ENCODE measurements at regions not wholly inside any gene's neighbourhood (a gene's known extent, or its start where the extent isn't known, plus 50 kb on each side); places are given as distances from the start of the nearest gene placed in this dataset.
"Not testable (repeated sequence)": the region's sequence is repeated elsewhere in the genome, so short reads cannot be mapped to it uniquely, and the experiment has no call there.

DNA sequence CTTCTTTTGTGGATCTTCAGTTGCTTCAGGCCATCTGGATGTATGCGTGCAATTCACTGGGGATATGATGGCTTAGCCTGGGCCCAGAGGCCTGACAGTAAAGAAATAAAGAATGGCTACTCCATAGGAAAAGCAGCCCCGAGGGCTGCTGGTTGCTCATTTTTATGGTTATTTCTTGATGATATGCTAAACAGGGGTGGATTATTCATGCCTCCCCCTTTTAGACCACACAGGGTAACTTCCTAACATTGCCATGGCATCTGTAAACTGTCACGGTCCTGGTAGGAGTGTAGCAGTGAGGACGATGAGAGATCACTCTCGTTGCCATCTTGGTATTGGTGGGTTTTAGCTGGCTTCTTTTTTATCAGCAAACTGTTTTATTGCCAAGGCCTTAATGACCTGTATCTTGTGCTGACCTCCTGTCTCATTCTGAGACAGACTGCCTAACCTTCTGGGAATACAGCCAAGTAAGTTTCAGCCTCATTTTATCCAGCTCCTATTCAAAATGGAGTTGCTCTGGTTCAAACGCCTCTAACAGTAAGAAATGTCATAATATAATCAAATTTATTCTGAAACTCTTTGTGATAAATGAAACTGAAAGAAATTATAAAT, 60.5 kb downstream of the DSEL start:
- Histone ChIP-seq H3K4me3 (ENCODE audit: low read length) (no peak overlapping the region), H3K27ac (ENCODE audit: low read length) (no peak overlapping the region), H3K27me3 (ENCODE audit: control insufficient read depth, insufficient read depth, low read length) (no peaks in the 10 kb centered on the region), H3K9me3 (ENCODE audit: control insufficient read depth, insufficient read depth, low read length) (peaks cover under 1% of the 10 kb centered on the region), H3K4me1 (ENCODE audit: control insufficient read depth, insufficient read depth, low read length) (no peaks in the 10 kb centered on the region), H3K36me3 (ENCODE audit: control insufficient read depth, insufficient read depth, low read length) (no peaks in the 10 kb centered on the region)
- intact Hi-C loops (cut with micrococcal nuclease), result no loop called here
- H3K27me3 Mint-ChIP-seq (ENCODE audit: low read depth in 2 of 2), result no peaks in the 10 kb centered on the region
- H3K4me3 Mint-ChIP-seq, result no peak overlapping the region
- no peaks in the 10 kb centered on the region for H3K4me1 Mint-ChIP-seq
- TF ChIP-seq CTCF (IDR thresholded peaks at IDR 0.05), result no peak
- no peak for DNase-seq
- WGBS (ENCODE audit: insufficient coverage), result 84% methylated on average over 5 of the region's 6 CpGs
- no peak for ATAC-seq
- no peak overlapping the region for H3K27ac Mint-ChIP-seq
- H3K9me3 Mint-ChIP-seq, result peaks cover 10 to 14% of the 10 kb centered on the region in 2 donors
- H3K36me3 Mint-ChIP-seq, result no peaks in the 10 kb centered on the region

DNA sequence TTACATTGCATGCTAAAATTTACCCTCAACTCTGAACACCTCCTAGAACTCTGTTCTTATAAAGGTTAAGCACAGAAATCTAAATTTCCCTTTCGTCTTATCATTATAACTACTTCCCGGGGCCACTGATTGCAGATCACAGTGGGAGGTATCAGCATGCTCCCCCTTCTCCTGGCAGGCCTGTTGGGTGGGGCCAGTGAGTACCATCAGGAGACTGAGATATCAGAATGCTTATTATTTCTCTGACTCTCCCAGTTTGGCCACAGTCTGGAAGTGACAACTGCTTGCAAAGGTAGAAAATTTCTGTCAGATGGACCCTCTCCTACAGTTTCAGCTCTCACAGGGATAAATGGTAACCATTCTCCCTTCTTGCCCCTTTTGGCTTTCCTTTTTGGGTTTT, 62.6 kb downstream of the DSEL start:
- no peak overlapping the region for H3K27ac Mint-ChIP-seq
- 89% methylated on average over 2 of the region's 2 CpGs for WGBS (ENCODE audit: insufficient coverage)
- H3K4me3 Mint-ChIP-seq, result no peak overlapping the region
- no peaks in the 10 kb centered on the region for H3K27me3 Mint-ChIP-seq (ENCODE audit: low read depth in 2 of 2)
- H3K27ac ChIP-seq (ENCODE audit: low read length), result no peak overlapping the region
- no peak for ATAC-seq
- no peaks in the 10 kb centered on the region for H3K27me3 ChIP-seq (ENCODE audit: control insufficient read depth, insufficient read depth, low read length)
- DNase-seq, result no peak
- H3K4me3 ChIP-seq (ENCODE audit: low read length), result no peak overlapping the region
- H3K9me3 Mint-ChIP-seq, result peaks cover 10 to 21% of the 10 kb centered on the region in 2 donors
- no peaks in the 10 kb centered on the region for H3K36me3 ChIP-seq (ENCODE audit: control insufficient read depth, insufficient read depth, low read length)
- no peaks in the 10 kb centered on the region for H3K36me3 Mint-ChIP-seq
- no peaks in the 10 kb centered on the region for H3K4me1 Mint-ChIP-seq
- H3K9me3 ChIP-seq (ENCODE audit: control insufficient read depth, insufficient read depth, low read length), result peaks cover 6% of the 10 kb centered on the region
- TF ChIP-seq CTCF (IDR thresholded peaks at IDR 0.05), result no peak
- no peaks in the 10 kb centered on the region for H3K4me1 ChIP-seq (ENCODE audit: control insufficient read depth, insufficient read depth, low read length)
- intact Hi-C loops (cut with micrococcal nuclease), result no loop called here

DNA sequence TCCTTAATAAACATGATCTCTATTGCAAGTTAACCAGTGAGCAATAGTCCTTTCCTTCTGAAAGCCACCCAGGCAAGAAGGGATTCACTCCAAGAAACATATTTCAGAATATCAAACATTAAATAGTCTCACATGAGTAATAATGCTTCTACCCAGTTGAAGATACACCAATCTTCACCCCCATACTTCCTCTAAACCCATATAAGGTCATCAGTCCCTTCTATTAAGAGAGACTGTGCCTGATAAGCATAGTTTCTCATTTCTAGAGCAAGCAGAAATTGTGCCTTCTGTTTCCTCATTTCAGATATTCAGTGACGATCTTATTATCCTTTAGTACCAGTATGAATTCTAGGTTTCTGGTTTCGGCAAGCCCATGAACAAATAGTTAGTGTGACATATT, 64.6 kb downstream of the DSEL start:
- H3K4me3 Mint-ChIP-seq, result no peak overlapping the region
- intact Hi-C loops (cut with micrococcal nuclease), result no loop called here
- no peak overlapping the region for H3K27ac Mint-ChIP-seq

DNA sequence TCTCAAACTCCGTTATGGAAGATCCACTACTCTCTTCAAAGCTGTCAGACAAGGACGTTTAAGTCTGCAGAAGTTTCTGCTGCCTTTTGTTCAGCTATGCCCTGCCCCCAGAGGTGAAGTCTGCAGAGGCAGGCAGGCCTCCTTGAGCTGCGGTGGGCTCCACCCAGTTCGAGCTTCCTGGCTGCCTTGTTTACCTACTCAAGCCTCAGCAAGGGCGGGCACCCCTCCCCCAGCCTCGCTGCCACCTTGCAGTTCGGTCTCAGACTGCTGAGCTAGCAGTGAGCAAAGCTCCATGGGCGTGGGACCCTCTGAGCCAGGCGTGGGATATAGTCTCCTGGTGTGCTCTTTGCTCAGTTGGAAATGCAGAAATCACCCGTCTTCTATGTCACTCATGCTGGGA, 65.4 kb downstream of the DSEL start:
- H3K27me3 Mint-ChIP-seq (ENCODE audit: low read depth in 2 of 2); H3K27ac Mint-ChIP-seq; H3K9me3 ChIP-seq (ENCODE audit: control insufficient read depth, insufficient read depth, low read length); H3K36me3 ChIP-seq (ENCODE audit: control insufficient read depth, insufficient read depth, low read length); H3K36me3 Mint-ChIP-seq; H3K4me3 Mint-ChIP-seq; H3K27ac ChIP-seq (ENCODE audit: low read length); H3K4me1 ChIP-seq (ENCODE audit: control insufficient read depth, insufficient read depth, low read length); DNase-seq; intact Hi-C loops (cut with micrococcal nuclease); H3K4me3 ChIP-seq (ENCODE audit: low read length); H3K27me3 ChIP-seq (ENCODE audit: control insufficient read depth, insufficient read depth, low read length); H3K4me1 Mint-ChIP-seq; ATAC-seq: not testable (repeated sequence)
- WGBS (ENCODE audit: insufficient coverage), result 73% methylated on average over 10 of the region's 10 CpGs
- H3K9me3 Mint-ChIP-seq, result peaks cover 13 to 27% of the 10 kb centered on the region in 2 donors

More for the DNA sequence above, 64.6 kb downstream of the DSEL start:
- DNase-seq (no peak), ATAC-seq (no peak)
- TF ChIP-seq CTCF (IDR thresholded peaks at IDR 0.05), result no peak
- Histone ChIP-seq H3K4me3 (ENCODE audit: low read length) (no peak overlapping the region), H3K36me3 (ENCODE audit: control insufficient read depth, insufficient read depth, low read length) (no peaks in the 10 kb centered on the region), H3K27me3 (ENCODE audit: control insufficient read depth, insufficient read depth, low read length) (no peaks in the 10 kb centered on the region), H3K4me1 (ENCODE audit: control insufficient read depth, insufficient read depth, low read length) (no peaks in the 10 kb centered on the region), H3K9me3 (ENCODE audit: control insufficient read depth, insufficient read depth, low read length) (peaks cover 6% of the 10 kb centered on the region), H3K27ac (ENCODE audit: low read length) (no peak overlapping the region)
- Mint-ChIP-seq H3K4me1 (no peaks in the 10 kb centered on the region), H3K27me3 (ENCODE audit: low read depth in 2 of 2) (no peaks in the 10 kb centered on the region), H3K9me3 (peaks cover 13 to 27% of the 10 kb centered on the region in 2 donors), H3K36me3 (no peaks in the 10 kb centered on the region)
- WGBS (ENCODE audit: insufficient coverage), result 86% methylated on average over 2 of the region's 2 CpGs

All from natural killer cell (primary cell).